GM12878 (cell line): ENCODE measurements at regions not wholly inside any gene's neighbourhood (a gene's known extent, or its start where the extent isn't known, plus 50 kb on each side); places are given as distances from the start of the nearest gene placed in this dataset.

Experiments used
- ATAC-seq: fragments of 200-7000 bp; cut with Tn5 transposase; 3 replicates; pipeline ENCODE4 v1.9.1; 2020; ENCODE audit warnings: mild to moderate bottlenecking, moderate library complexity
- BruUV-seq: library from RNA; stranded (reverse); fragments of 400-500 nt; replicated peaks from 2 replicates; lab custom pipeline; 2021; lab: Mats Ljungman, UMichigan
- CTCF ChIA-PET: fragments of 300-600 bp; sonication (Branson Sonifier 250); formaldehyde crosslinking; extraction: SDS; loops from one replicate; lab custom pipeline; 2021; ENCODE audit warnings: inconsistent platforms; lab: Yijun Ruan, JAX
- POLR2A ChIA-PET: fragments of 350-600 bp; formaldehyde crosslinking; extraction: SDS; loops from one replicate; lab custom pipeline; 2021; ENCODE audit warnings: inconsistent platforms; lab: Charles Lee
- RAD21 ChIA-PET: fragments of 300-600 bp; sonication (Branson Sonifier 250); formaldehyde crosslinking; loops from one replicate; lab custom pipeline; 2023; ENCODE audit warnings: antibody characterized with exemption; ENCODE audit not compliant: unreplicated experiment; lab: Charles Lee
- SMC1A ChIA-PET: fragments of 300-600 bp; sonication (Branson Sonifier 250); formaldehyde crosslinking; loops from one replicate; lab custom pipeline; 2023; ENCODE audit not compliant: unreplicated experiment, uncharacterized antibody; lab: Charles Lee
- DNase-seq: peaks from one replicate; pipeline ENCODE4 v3.0.0-alpha.2; 2011; ENCODE audit warnings: low read depth, low spot score
- FAIRE-seq: peaks from 3 replicates; lab custom pipeline; 2011; peaks lifted over from hg19 to GRCh38; lab: Jason Lieb, UNC
- H2AFZ ChIP-seq: 2 replicates; pipeline ENCODE4 v1.6.0; 2011; ENCODE audit warnings: low read depth, low read length, control low read depth; ENCODE audit not compliant: control insufficient read depth
- H3K27ac ChIP-seq: 2 replicates; pipeline ENCODE4 v1.5.1; 2011; ENCODE audit warnings: control low read depth; ENCODE audit not compliant: control insufficient read depth, insufficient read depth
- H3K27me3 ChIP-seq, 2 experiments: replicated peaks in 1 of 2; 2 replicates each; pipeline versions ENCODE4 v1.6.0 to v1.6.1; 2011; ENCODE audit warnings: low read length in 1 of 2; ENCODE audit not compliant: control insufficient read depth in 2 of 2, insufficient read depth in 2 of 2
- H3K36me3 ChIP-seq, 2 experiments: 2 replicates each; pipeline ENCODE4 v1.5.1; 2011; ENCODE audit warnings: low read length in 1 of 2; ENCODE audit not compliant: control insufficient read depth in 2 of 2, insufficient read depth in 2 of 2
- H3K4me1 ChIP-seq: 2 replicates; pipeline ENCODE4 v1.6.1; 2011; ENCODE audit warnings: mild to moderate bottlenecking, low read length, moderate library complexity, mixed read lengths; ENCODE audit not compliant: control insufficient read depth, insufficient read depth
- H3K4me2 ChIP-seq: 2 replicates; pipeline ENCODE4 v1.6.0; 2011; ENCODE audit warnings: control low read depth; ENCODE audit not compliant: control insufficient read depth, insufficient read depth
- H3K4me3 ChIP-seq: fragments of 200-600 bp; sonication (generic); 2 replicates; pipeline ENCODE4 v1.5.1; 2016
- H3K79me2 ChIP-seq: 2 replicates; pipeline ENCODE4 v1.6.0; 2011; ENCODE audit warnings: low read length; ENCODE audit not compliant: control insufficient read depth, insufficient read depth
- H3K9ac ChIP-seq: 2 replicates; pipeline ENCODE4 v1.8.0; 2011; ENCODE audit warnings: low read length, control low read depth, mixed read lengths; ENCODE audit not compliant: control insufficient read depth, insufficient read depth
- H3K9me3 ChIP-seq: replicated peaks from 3 replicates; pipeline ENCODE4 v1.5.1; 2011; ENCODE audit warnings: mild to moderate bottlenecking, low read length; ENCODE audit not compliant: control insufficient read depth, insufficient read depth
- H4K20me1 ChIP-seq: 2 replicates; pipeline ENCODE4 v1.6.0; 2011; ENCODE audit not compliant: control insufficient read depth, insufficient read depth
- ATF2 ChIP-seq: IDR thresholded peaks from 2 replicates; pipeline ENCODE4 v1.6.1; 2012; ENCODE audit warnings: low read length, inconsistent platforms
- BCL3 ChIP-seq: IDR thresholded peaks from 2 replicates; pipeline ENCODE4 v1.6.1; 2011; ENCODE audit warnings: borderline replicate concordance, low read depth, mild to moderate bottlenecking, moderate library complexity, low read length; ENCODE audit not compliant: insufficient read depth, poor library complexity, severe bottlenecking
- DPF2 ChIP-seq: fragments of 450-650 bp; IDR thresholded peaks from 2 replicates; pipeline ENCODE4 v1.6.1; 2017; ENCODE audit warnings: mild to moderate bottlenecking
- ETV6 ChIP-seq, 2 experiments: fragments of 450-650 bp in 1 of 2; IDR thresholded peaks in 1 of 2; conservative IDR thresholded peaks in 1 of 2; 2 replicates each; pipeline ENCODE4 v1.6.1; 2014; ENCODE audit warnings: antibody characterized with exemption in 1 of 2, borderline replicate concordance in 1 of 2, low read depth in 1 of 2, mild to moderate bottlenecking in 1 of 2, moderate library complexity in 1 of 2
- KLF5 ChIP-seq: fragments of 450-650 bp; IDR thresholded peaks from 2 replicates; pipeline ENCODE4 v1.6.1; 2014; ENCODE audit warnings: mild to moderate bottlenecking; ENCODE audit not compliant: partially characterized antibody
- PML ChIP-seq: IDR thresholded peaks from 2 replicates; pipeline ENCODE4 v1.6.1; 2012; ENCODE audit warnings: low read length, inconsistent platforms
- POU2F2 ChIP-seq: IDR thresholded peaks from 3 replicates; pipeline ENCODE4 v1.6.1; 2011; ENCODE audit warnings: low read depth, mild to moderate bottlenecking, low read length, borderline replicate concordance
- SKIL ChIP-seq: fragments of 450-650 bp; IDR thresholded peaks from 2 replicates; pipeline ENCODE4 v1.6.1; 2017; ENCODE audit warnings: mild to moderate bottlenecking, low read depth, inconsistent platforms; ENCODE audit not compliant: poor library complexity, severe bottlenecking
- SREBF1 ChIP-seq: IDR thresholded peaks from 2 replicates; pipeline ENCODE4 v1.6.1; 2012; ENCODE audit warnings: mild to moderate bottlenecking, low read length
- YY1 ChIP-seq: IDR thresholded peaks from 2 replicates; pipeline ENCODE4 v1.6.1; 2011; ENCODE audit warnings: low read depth, mild to moderate bottlenecking, low read length
- ZNF622 ChIP-seq: fragments of 450-650 bp; IDR thresholded peaks from 2 replicates; pipeline ENCODE4 v1.6.1; 2017; ENCODE audit warnings: mild to moderate bottlenecking, inconsistent platforms
- in situ Hi-C: fragments of 300-500 bp; cut with MboI; formaldehyde crosslinking; loops from 9 replicates; pipeline ENCODE4 v1.14.3; 2018; ENCODE audit warnings: mixed read lengths
- intact Hi-C: fragments of 100-400 bp; cut with micrococcal nuclease; formaldehyde crosslinking; loops from one replicate; pipeline ENCODE4 v1.14.2; 2022; ENCODE audit not compliant: unreplicated experiment

GRCh38 chr4:66489370-66489769 lies 819.1 kb upstream of the EPHA5 start:
- DNase-seq = no peak
- no peak overlapping the region for H3K9ac ChIP-seq
- RAD21 ChIA-PET = no interaction called here
- no peaks in the 10 kb centered on the region for H4K20me1 ChIP-seq
- in situ Hi-C loops (no loop called here), intact Hi-C loops (no loop called here)
- no peak overlapping the region for H3K4me2 ChIP-seq
- POLR2A ChIA-PET = no interaction called here
- H3K79me2 ChIP-seq = no peaks in the 10 kb centered on the region
- H3K4me1 ChIP-seq = no peaks in the 10 kb centered on the region
- no peak for TF ChIP-seq ZNF622
- no peak for TF ChIP-seq ETV6 (conservative IDR thresholded peaks at IDR 0.05 in 1 of 2, IDR thresholded peaks at IDR 0.05 in 1 of 2; ENCODE audit: borderline replicate concordance in 1 of 2, low read depth in 1 of 2)
- no peak for TF ChIP-seq KLF5
- TF ChIP-seq PML = no peak
- no peak for TF ChIP-seq YY1
- TF ChIP-seq ATF2 = no peak
- no peak for TF ChIP-seq DPF2
- TF ChIP-seq BCL3 = no peak
- TF ChIP-seq SREBF1 = no peak
- no peak for TF ChIP-seq SKIL
- no peak for TF ChIP-seq POU2F2
- TF ChIP-seq, all 136 proteins: peak for 0
- ATAC-seq (no peak), FAIRE-seq (no peak)
- CTCF ChIA-PET = no interaction called here
- Histone ChIP-seq H3K9me3 (no peaks in the 10 kb centered on the region), H3K4me3 (no peak overlapping the region), H3K36me3 (no peaks in the 10 kb centered on the region), H3K27me3 (no peaks in the 10 kb centered on the region), H2AFZ (no peak overlapping the region), H3K27ac (no peak overlapping the region)
- SMC1A ChIA-PET = no interaction called here
- BruUV-seq = no TSS peak
